GM12873 (cell line): ENCODE measurements at regions not wholly inside any gene's neighbourhood (a gene's known extent, or its start where the extent isn't known, plus 50 kb on each side); places are given as distances from the start of the nearest gene placed in this dataset.

ENCODE experiments used
- CTCF ChIP-seq: IDR thresholded peaks from 2 replicates; pipeline ENCODE4 v1.5.1; 2012; ENCODE audit warnings: low read depth, mild to moderate bottlenecking, moderate library complexity, low read length, control low read depth; ENCODE audit not compliant: insufficient read depth; ENCODE audit errors: missing control alignments

- TF ChIP-seq CTCF, result no peak
Observed at GRCh38 chr14:25837551-25837965, 760.3 kb downstream of the NOVA1 start.

DNA sequence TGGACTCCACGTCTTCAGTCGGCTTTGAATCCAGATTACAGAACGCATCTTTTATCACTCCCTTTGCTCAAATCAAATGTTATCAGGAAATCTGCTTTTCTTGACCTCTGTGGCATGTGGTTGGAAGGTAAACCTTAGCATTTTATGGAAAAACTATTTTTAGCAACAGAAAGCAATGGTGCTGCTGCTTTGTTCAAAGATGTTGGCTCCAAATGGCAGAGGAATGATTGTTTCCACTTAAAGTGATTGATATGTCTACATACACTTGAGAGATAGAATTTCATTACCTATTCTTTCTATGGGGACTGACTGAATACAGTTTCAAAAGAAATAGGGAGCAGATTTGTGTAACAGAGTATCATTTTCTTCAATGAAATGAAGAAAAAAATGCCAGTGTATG is 761.2 kb downstream of the NOVA1 start:
- TF ChIP-seq CTCF, result no peak

DNA sequence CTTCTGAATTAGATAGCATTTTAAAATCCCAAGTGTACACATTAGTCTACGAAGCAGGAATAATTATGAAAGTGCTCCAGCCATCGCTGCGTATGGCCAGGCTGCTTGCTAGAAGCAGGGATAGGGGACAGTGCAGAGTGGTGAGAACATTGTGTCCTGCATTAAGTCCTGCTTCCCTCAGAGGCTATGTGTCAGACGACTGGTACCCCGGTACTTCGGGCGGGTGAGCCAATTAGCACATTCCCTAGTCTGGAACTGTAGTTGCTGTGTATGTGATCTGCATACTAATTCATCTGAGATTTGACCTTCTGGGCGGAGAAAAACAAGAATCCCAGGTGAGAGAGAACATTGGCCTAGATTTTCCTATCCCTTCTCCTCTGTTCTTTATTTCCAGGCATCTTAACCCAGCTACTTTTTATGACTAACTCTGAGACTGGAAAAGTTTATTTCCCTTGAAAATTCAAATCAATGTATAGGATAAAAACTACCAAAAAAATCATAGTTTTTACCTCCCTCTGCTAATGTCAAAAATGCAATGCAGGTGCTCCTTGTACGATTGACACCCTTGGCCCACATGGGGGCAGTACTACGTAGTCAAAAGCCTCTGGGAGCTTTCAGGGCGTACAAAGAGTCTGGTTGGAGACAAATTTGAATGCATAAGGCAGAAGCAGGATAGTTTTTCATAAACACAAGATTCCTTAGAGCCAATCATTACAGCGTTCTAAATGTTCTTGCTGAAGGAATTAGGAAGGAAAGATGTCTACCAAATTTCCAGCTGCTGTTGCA is 764.3 kb downstream of the NOVA1 start:
- no peak for TF ChIP-seq CTCF

DNA sequence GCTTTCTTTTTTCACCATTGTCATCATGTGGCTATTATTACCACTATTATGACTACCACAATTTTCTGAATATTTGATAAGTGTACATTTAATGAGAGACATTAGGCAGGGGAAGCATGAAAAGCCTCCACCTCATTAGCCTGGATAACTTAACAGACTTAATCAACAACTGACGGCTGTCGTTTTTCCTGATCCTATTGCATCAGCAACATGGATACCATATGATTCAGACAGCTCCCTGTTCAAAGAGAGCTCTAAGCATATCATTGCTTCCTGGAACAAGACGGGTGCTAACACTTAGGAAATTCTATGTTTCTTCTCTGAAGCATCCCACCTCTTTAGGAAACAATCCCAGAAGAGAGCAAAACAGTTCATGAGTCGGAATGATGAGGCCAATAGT is 765.2 kb downstream of the NOVA1 start:
- no peak for TF ChIP-seq CTCF

- TF ChIP-seq CTCF, result no peak
Observed at GRCh38 chr14:25828562-25828961, 769.3 kb downstream of the NOVA1 start.

- no peak for TF ChIP-seq CTCF
Observed at GRCh38 chr14:25826105-25826504, 771.7 kb downstream of the NOVA1 start.

DNA sequence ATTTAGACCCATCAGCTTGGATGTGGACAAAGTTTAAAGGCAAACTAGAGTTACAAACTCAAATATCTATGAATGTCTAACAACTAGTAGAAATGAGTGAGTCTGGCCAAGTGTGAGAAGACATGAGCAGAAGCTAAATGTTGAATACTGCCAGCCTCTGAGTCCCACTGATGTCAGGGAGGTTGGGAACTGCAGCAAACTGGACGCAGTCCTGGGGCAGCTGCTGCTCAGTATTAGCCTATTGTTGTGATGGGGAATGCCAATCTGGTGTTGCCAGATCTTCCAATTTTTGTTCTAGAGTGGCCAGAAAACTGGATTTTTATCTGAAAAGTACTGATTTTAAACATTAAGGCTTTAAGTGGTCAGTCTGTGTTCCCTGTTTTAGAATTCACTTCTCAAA is 770.4 kb upstream of the STXBP6 start:
- TF ChIP-seq CTCF, result no peak
